Memory B cell (primary cell): ENCODE measurements at regions not wholly inside any gene's neighbourhood (a gene's known extent, or its start where the extent isn't known, plus 50 kb on each side); places are given as distances from the start of the nearest gene placed in this dataset.

Source experiments
- ATAC-seq: fragments of 150-1000 bp; cut with Tn5 transposase; 2 replicates; pipeline ENCODE4 v1.10.0; 2021; ENCODE audit warnings: low read depth, mild to moderate bottlenecking, moderate library complexity
- DNase-seq, 2 donors: peaks; one replicate each; pipeline ENCODE4 v3.0.0; 2022; ENCODE audit warnings: low spot score in 2 of 2
- H3K27ac Mint-ChIP-seq: one replicate; pipeline ENCODE4 v1.8.0; 2022; ENCODE audit warnings: mild to moderate bottlenecking, moderate library complexity, mixed read lengths
- H3K27me3 Mint-ChIP-seq: one replicate; pipeline ENCODE4 v1.8.0; 2022; ENCODE audit warnings: mixed read lengths
- H3K36me3 Mint-ChIP-seq: one replicate; pipeline ENCODE4 v1.8.0; 2022; ENCODE audit warnings: mild to moderate bottlenecking, mixed read lengths
- H3K4me1 Mint-ChIP-seq: one replicate; pipeline ENCODE4 v1.8.0; 2022; ENCODE audit warnings: mixed read lengths
- H3K4me3 Mint-ChIP-seq: one replicate; pipeline ENCODE4 v1.8.0; 2022; ENCODE audit warnings: mild to moderate bottlenecking, moderate library complexity, mixed read lengths
- H3K9me3 Mint-ChIP-seq: one replicate; pipeline ENCODE4 v1.8.0; 2022; ENCODE audit warnings: mixed read lengths

GRCh38 chr12:61804301-61804700, 455.9 kb upstream of the USP15 start:
- H3K4me3 Mint-ChIP-seq: no peak overlapping the region
- no peaks in the 10 kb centered on the region for H3K27me3 Mint-ChIP-seq
- no peaks in the 10 kb centered on the region for H3K4me1 Mint-ChIP-seq
- ATAC-seq: no peak
- no peak for DNase-seq
- peaks cover 8% of the 10 kb centered on the region for H3K9me3 Mint-ChIP-seq
- H3K27ac Mint-ChIP-seq: no peak overlapping the region
- no peaks in the 10 kb centered on the region for H3K36me3 Mint-ChIP-seq

- H3K9me3 Mint-ChIP-seq: peaks cover 5% of the 10 kb centered on the region
These were observed 451.3 kb upstream of the USP15 start for GRCh38 chr12:61808856-61809255.

GRCh38 chr12:61810486-61810885, 449.7 kb upstream of the USP15 start:
- Mint-ChIP-seq H3K36me3 (no peaks in the 10 kb centered on the region), H3K27me3 (no peaks in the 10 kb centered on the region), H3K9me3 (peaks cover 7% of the 10 kb centered on the region), H3K27ac (no peak overlapping the region), H3K4me1 (no peaks in the 10 kb centered on the region), H3K4me3 (no peak overlapping the region)
- ATAC-seq (no peak), DNase-seq (no peak)

More at GRCh38 chr12:61808856-61809255, 451.3 kb upstream of the USP15 start:
- no peak for ATAC-seq
- Mint-ChIP-seq H3K27ac (no peak overlapping the region), H3K4me3 (no peak overlapping the region), H3K27me3 (no peaks in the 10 kb centered on the region), H3K4me1 (no peaks in the 10 kb centered on the region), H3K36me3 (no peaks in the 10 kb centered on the region)
- no peak for DNase-seq

DNA sequence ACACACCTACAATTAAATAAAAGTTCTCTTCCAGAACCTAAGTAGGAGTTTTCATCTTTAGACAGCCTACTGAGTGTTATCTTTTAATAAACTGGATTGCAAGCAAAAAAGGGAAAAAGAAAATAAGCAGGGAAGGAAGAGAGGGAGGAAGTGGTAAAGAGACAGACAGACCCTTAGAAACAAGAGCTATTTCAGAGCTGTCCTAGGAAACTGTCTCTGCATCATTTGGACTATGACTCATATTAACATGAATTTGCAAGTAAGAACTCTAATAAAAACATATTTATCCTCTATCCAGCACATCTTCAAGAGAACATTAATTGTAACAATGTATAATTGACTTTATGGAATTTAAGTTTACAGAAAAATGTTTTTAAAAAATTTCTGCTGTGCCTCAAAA, 438.8 kb upstream of the USP15 start:
- no peaks in the 10 kb centered on the region for H3K27me3 Mint-ChIP-seq
- no peaks in the 10 kb centered on the region for H3K4me1 Mint-ChIP-seq
- peaks cover 5% of the 10 kb centered on the region for H3K9me3 Mint-ChIP-seq
- no peak overlapping the region for H3K27ac Mint-ChIP-seq
- no peak for ATAC-seq
- no peak for DNase-seq
- H3K4me3 Mint-ChIP-seq: no peak overlapping the region
- no peaks in the 10 kb centered on the region for H3K36me3 Mint-ChIP-seq

- DNase-seq (no peak), ATAC-seq (no peak)
- H3K4me3 Mint-ChIP-seq: no peak overlapping the region
- no peaks in the 10 kb centered on the region for H3K36me3 Mint-ChIP-seq
- H3K27me3 Mint-ChIP-seq: no peaks in the 10 kb centered on the region
- peaks cover 5% of the 10 kb centered on the region for H3K9me3 Mint-ChIP-seq
- no peak overlapping the region for H3K27ac Mint-ChIP-seq
- H3K4me1 Mint-ChIP-seq: no peaks in the 10 kb centered on the region
These were observed 437.1 kb upstream of the USP15 start for GRCh38 chr12:61823102-61823501.

DNA sequence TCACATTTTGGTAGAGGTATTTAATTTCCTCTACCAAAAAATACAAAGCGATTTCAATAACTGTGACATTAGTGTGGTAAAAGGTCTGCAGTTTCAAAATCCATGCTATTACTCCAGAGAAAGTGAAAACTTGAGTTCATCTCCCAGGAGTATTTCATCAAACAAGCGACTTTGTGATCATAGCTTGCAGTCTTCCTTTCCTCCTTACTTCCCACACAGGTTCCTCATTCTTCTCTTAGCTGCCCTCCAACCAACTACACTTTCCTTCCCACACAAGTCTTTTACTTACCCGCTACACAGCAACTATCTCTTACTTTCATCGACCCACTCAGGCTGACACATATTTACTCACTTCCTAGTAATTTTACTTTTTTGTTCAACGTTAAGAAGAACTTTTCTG, 413.4 kb upstream of the USP15 start:
- peaks cover 1% of the 10 kb centered on the region for H3K9me3 Mint-ChIP-seq
- no peaks in the 10 kb centered on the region for H3K27me3 Mint-ChIP-seq
- no peaks in the 10 kb centered on the region for H3K4me1 Mint-ChIP-seq
- ATAC-seq (no peak), DNase-seq (no peak)
- H3K36me3 Mint-ChIP-seq: no peaks in the 10 kb centered on the region
- H3K27ac Mint-ChIP-seq: no peak overlapping the region
- H3K4me3 Mint-ChIP-seq: no peak overlapping the region

DNA sequence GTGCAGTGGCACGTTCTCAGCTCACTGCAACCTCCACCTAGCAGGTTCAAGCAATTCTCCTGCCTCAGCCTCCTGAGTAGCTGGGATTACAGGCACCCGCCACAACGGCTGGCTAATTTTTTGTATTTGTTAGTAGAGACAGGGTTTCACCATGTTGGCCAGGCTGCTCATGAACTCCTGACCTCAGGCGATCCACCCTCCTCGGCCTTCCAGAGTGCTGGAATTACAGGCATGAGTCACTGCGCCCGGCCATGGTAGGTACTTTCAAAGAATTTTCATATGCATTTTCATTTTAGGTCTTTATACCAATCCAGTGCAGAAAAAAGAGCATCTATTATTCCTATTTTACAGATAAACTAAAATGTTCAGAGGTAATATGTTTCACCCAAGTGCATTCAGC, 411.3 kb upstream of the USP15 start:
- H3K36me3 Mint-ChIP-seq: no peaks in the 10 kb centered on the region
- no peak overlapping the region for H3K4me3 Mint-ChIP-seq
- DNase-seq (no peak), ATAC-seq (no peak)
- peaks cover 2% of the 10 kb centered on the region for H3K9me3 Mint-ChIP-seq
- H3K4me1 Mint-ChIP-seq: no peaks in the 10 kb centered on the region
- no peak overlapping the region for H3K27ac Mint-ChIP-seq
- no peaks in the 10 kb centered on the region for H3K27me3 Mint-ChIP-seq

DNA sequence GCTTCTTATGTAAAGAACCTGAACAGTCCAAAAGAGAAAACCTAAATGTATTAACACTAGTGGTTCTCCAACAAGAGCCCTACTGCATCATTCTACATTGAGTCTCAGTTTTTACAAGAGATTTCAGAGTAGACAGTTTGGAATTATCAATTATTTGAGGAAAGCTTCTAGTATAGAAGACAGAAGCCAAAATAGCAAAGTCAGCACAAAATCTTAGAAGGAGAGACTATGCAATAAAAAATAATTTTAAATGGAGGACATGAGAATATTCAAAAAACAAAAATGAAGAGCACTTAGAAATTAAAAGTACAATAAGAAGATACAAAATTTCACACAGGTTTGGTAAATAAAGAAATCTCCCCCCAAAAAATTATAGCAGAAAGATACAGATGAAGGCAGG, 406.3 kb upstream of the USP15 start:
- DNase-seq (no peak), ATAC-seq (no peak)
- H3K4me1 Mint-ChIP-seq: no peaks in the 10 kb centered on the region
- no peak overlapping the region for H3K27ac Mint-ChIP-seq
- H3K36me3 Mint-ChIP-seq: no peaks in the 10 kb centered on the region
- no peak overlapping the region for H3K4me3 Mint-ChIP-seq
- H3K27me3 Mint-ChIP-seq: no peaks in the 10 kb centered on the region
- H3K9me3 Mint-ChIP-seq: peaks cover 9% of the 10 kb centered on the region

DNA sequence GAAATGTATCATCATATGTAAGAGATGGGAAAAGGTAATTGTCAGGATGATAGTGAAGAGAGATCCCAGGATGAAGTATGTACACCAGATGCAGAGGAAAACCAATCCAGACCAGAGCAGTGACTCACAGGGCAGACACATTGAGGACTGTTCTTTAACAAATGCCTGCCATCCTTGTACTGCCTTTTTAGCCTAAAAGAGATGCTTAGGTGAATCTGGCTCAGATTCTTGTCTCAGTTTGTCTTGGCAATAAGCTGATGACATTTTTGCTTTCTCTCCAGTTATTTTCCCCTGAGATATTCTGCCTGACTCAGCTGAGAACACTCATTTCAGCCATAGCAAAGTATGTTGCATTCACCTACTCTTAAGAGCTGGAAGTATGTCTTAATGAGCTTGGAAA, 405.3 kb upstream of the USP15 start:
- H3K4me3 Mint-ChIP-seq: no peak overlapping the region
- no peak for DNase-seq
- no peaks in the 10 kb centered on the region for H3K27me3 Mint-ChIP-seq
- ATAC-seq: no peak
- H3K9me3 Mint-ChIP-seq: peaks cover 9% of the 10 kb centered on the region
- H3K36me3 Mint-ChIP-seq: no peaks in the 10 kb centered on the region
- H3K4me1 Mint-ChIP-seq: no peaks in the 10 kb centered on the region
- no peak overlapping the region for H3K27ac Mint-ChIP-seq

DNA sequence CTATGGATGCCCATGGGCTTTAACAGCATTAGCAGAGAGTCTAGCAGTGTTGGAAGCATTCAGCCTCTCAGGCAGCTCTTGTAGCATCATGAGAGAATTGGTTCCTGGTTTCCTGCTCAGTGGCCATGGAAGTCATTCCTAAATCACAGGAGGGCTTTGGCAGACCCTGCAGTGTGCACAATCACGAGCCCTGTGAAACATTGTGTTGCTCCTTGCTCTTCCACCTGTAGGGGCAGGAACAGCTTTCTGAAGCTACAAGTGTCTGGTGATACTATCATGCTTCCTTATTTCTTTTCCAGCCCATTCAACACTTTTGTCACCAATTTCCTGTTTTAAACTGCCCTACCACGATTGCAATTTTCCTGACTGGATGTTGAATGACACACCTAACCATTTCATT, 402.2 kb upstream of the USP15 start:
- H3K27me3 Mint-ChIP-seq: no peaks in the 10 kb centered on the region
- no peaks in the 10 kb centered on the region for H3K4me1 Mint-ChIP-seq
- no peaks in the 10 kb centered on the region for H3K36me3 Mint-ChIP-seq
- H3K27ac Mint-ChIP-seq: no peak overlapping the region
- no peak overlapping the region for H3K4me3 Mint-ChIP-seq
- DNase-seq (no peak), ATAC-seq (no peak)
- H3K9me3 Mint-ChIP-seq: peaks cover 9% of the 10 kb centered on the region

DNA sequence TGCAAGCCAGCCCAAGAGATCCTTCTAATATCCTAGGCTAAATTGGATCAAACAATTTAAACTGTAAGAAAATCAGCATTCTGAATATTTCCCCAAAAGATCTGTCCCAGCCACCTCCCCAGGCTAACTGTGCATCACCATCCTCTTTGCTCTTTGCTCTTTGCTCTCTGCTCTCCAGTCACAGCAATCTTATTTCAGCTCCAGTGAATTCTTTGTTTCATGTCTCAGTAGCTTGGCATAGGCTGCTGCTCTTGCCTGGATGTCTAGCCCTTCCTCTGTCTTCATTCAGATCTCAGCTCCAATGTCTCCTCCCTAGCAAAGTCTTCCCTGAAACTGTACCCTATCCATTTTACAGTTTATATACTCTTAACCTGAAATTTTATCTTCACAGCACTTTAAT, 399.8 kb upstream of the USP15 start:
- no peak for ATAC-seq
- Mint-ChIP-seq H3K36me3 (no peaks in the 10 kb centered on the region), H3K9me3 (no peaks in the 10 kb centered on the region), H3K27ac (no peak overlapping the region), H3K4me3 (no peak overlapping the region), H3K27me3 (no peaks in the 10 kb centered on the region), H3K4me1 (no peaks in the 10 kb centered on the region)
- DNase-seq: no peak

DNA sequence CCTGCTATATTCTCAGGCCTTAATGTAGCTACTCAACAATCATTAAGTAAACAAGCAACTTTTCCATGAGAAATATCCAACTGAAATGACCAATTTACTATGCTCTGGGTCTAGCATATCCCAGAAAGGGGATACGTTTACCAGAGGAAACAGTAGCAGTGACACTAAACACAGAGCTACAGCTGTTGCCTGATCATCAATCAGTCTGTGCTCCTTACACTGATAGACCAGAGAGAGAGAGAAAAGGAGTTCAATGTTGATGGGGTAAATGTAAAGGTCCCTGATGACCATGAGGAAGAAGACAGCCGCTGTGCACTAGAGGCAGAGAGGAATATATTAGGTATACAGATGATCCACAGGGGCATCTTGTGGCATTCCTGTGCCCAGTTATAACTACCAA, 397.2 kb upstream of the USP15 start:
- no peak overlapping the region for H3K27ac Mint-ChIP-seq
- H3K27me3 Mint-ChIP-seq: no peaks in the 10 kb centered on the region

GRCh38 chr12:61863811-61864210, 396.4 kb upstream of the USP15 start:
- no peak for ATAC-seq

More for the DNA sequence above, 397.2 kb upstream of the USP15 start:
- Mint-ChIP-seq H3K4me1 (no peaks in the 10 kb centered on the region), H3K36me3 (no peaks in the 10 kb centered on the region), H3K9me3 (no peaks in the 10 kb centered on the region), H3K4me3 (no peak overlapping the region)
- ATAC-seq (no peak), DNase-seq (no peak)

GRCh38 chr12:61869796-61870195, 390.4 kb upstream of the USP15 start:
- Mint-ChIP-seq H3K9me3 (no peaks in the 10 kb centered on the region), H3K4me3 (no peak overlapping the region), H3K27me3 (no peaks in the 10 kb centered on the region), H3K4me1 (no peaks in the 10 kb centered on the region), H3K36me3 (no peaks in the 10 kb centered on the region), H3K27ac (no peak overlapping the region)
- DNase-seq (no peak), ATAC-seq (no peak)

More at GRCh38 chr12:61863811-61864210, 396.4 kb upstream of the USP15 start:
- Mint-ChIP-seq H3K9me3 (no peaks in the 10 kb centered on the region), H3K27me3 (no peaks in the 10 kb centered on the region), H3K36me3 (no peaks in the 10 kb centered on the region), H3K27ac (no peak overlapping the region), H3K4me1 (no peaks in the 10 kb centered on the region), H3K4me3 (no peak overlapping the region)
- DNase-seq: no peak

- H3K27ac Mint-ChIP-seq: no peak overlapping the region
- DNase-seq: no peak
- H3K27me3 Mint-ChIP-seq: no peaks in the 10 kb centered on the region
- no peaks in the 10 kb centered on the region for H3K9me3 Mint-ChIP-seq
- peak; percentile 60 for ATAC-seq
- H3K4me3 Mint-ChIP-seq: no peak overlapping the region
- H3K36me3 Mint-ChIP-seq: no peaks in the 10 kb centered on the region
- H3K4me1 Mint-ChIP-seq: no peaks in the 10 kb centered on the region
These were observed 389.3 kb upstream of the USP15 start for GRCh38 chr12:61870658-61871484.
